ENCODE measurements at regions not wholly inside any gene's neighbourhood (a gene's known extent, or its start where the extent isn't known, plus 50 kb on each side); places are given as distances from the start of the nearest gene placed in this dataset.

GRCh38 chr2:223526106-223526505 lies 76.1 kb downstream of the SCG2 start:
- TF ChIP-seq RCOR1 (IDR thresholded peaks at IDR 0.05; ENCODE audit: low read length): no peak
- TF ChIP-seq TCF12 (IDR thresholded peaks at IDR 0.05): peak; percentile 72

Measured in SK-N-SH (cell line).